Choroid plexus epithelial cell (primary cell): ENCODE measurements at regions not wholly inside any gene's neighbourhood (a gene's known extent, or its start where the extent isn't known, plus 50 kb on each side); places are given as distances from the start of the nearest gene placed in this dataset.

Experiments
- DNase-seq: peaks from one replicate; pipeline ENCODE4 v3.0.0-alpha.2; 2010; ENCODE audit warnings: low read depth
- H3K4me3 ChIP-seq: 2 replicates; pipeline ENCODE4 v1.5.1; 2011; ENCODE audit warnings: low read depth, mild to moderate bottlenecking, control low read depth, low read length, moderate library complexity
- TF ChIP-seq, protein P1 (sequence below): conservative IDR thresholded peaks from 2 replicates; pipeline ENCODE4 v1.5.1; 2011; ENCODE audit warnings: low read depth, mild to moderate bottlenecking, control low read depth, inconsistent platforms, low read length, moderate library complexity

- H3K4me3 ChIP-seq: no peak overlapping the region
- no peak for DNase-seq
- TF ChIP-seq, protein P1, sequence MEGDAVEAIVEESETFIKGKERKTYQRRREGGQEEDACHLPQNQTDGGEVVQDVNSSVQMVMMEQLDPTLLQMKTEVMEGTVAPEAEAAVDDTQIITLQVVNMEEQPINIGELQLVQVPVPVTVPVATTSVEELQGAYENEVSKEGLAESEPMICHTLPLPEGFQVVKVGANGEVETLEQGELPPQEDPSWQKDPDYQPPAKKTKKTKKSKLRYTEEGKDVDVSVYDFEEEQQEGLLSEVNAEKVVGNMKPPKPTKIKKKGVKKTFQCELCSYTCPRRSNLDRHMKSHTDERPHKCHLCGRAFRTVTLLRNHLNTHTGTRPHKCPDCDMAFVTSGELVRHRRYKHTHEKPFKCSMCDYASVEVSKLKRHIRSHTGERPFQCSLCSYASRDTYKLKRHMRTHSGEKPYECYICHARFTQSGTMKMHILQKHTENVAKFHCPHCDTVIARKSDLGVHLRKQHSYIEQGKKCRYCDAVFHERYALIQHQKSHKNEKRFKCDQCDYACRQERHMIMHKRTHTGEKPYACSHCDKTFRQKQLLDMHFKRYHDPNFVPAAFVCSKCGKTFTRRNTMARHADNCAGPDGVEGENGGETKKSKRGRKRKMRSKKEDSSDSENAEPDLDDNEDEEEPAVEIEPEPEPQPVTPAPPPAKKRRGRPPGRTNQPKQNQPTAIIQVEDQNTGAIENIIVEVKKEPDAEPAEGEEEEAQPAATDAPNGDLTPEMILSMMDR: no peak
Observed at GRCh38 chr12:125944446-125944845, 879.2 kb downstream of the AACS start.

GRCh38 chr12:125949471-125949870 is 884.2 kb downstream of the AACS start:
- TF ChIP-seq, protein P1: no peak
- no peak overlapping the region for H3K4me3 ChIP-seq
- no peak for DNase-seq

DNA sequence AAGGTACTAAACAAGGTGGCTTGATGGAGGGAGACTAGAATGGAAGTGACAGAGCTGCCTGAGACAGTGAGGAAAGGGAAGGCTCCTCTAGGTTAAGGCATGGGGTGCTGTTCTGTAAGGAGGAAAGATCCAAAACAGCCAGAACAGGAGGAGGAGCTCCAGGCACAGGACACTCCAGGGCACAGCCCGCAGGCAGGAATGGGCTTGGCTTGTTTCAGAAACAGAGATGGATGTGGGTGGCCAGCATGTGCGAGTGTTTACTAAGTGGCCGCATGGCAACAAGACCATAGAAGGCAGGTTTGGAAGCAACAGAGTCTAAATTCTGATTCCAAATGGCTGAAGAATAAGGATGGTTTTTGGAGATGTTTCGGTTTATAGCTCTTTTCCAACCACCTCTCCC is 889.1 kb downstream of the AACS start:
- TF ChIP-seq, protein P1: no peak
- no peak for DNase-seq
- no peak overlapping the region for H3K4me3 ChIP-seq

DNA sequence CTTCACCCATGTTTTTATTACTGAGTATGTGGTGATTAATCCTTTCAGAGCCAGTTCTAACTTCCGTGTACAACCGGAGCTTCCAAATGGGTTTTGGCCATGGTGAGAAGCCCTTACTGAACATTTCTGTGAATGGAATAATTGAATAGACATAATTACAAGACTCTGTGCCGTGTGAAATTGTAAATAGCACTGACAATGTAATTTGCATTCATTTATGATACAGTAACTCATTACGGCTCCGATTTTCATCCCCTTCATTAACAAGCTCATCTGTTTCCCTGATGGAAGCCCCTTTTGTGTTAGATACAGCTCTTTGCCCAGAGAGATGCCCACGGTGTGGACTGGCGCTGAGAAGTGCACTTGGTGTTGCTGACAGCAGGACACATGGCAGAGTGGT is 891.0 kb downstream of the AACS start:
- TF ChIP-seq, protein P1: no peak
- no peak overlapping the region for H3K4me3 ChIP-seq
- DNase-seq: no peak

GRCh38 chr12:125966641-125967040 is 901.4 kb downstream of the AACS start:
- H3K4me3 ChIP-seq: no peak overlapping the region
- DNase-seq: no peak
- TF ChIP-seq, protein P1: no peak

- DNase-seq: no peak
- TF ChIP-seq, protein P1: no peak
Observed at GRCh38 chr12:125968413-125968812, 903.2 kb downstream of the AACS start.

DNA sequence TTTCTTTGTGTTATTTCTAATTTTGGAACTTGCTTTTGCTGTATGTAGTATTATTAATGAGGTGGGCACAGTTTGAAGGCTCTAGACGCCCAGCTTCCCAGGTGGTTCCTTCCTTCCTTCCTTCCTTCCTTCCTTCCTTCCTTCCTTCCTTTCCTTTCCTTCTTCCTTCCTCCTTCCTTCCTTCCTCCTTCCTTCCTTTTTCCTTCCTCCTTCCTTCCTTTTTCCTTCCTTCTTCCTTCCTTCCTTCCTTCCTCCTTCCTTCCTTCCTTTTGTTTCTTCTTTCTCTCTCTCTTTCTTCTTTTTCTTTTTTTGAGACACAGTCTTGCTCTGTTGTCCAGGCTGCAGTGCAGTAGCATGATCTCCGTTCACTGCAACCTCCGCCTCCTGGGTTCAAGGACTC is 906.7 kb downstream of the AACS start:
- TF ChIP-seq, protein P1: no peak
- DNase-seq: no peak
- no peak overlapping the region for H3K4me3 ChIP-seq

More at GRCh38 chr12:125968413-125968812, 903.2 kb downstream of the AACS start:
- H3K4me3 ChIP-seq: no peak overlapping the region
